KMS-11 (cell line): ENCODE measurements at regions not wholly inside any gene's neighbourhood (a gene's known extent, or its start where the extent isn't known, plus 50 kb on each side); places are given as distances from the start of the nearest gene placed in this dataset.

ENCODE experiments used
- H2AFZ ChIP-seq: fragments of 200-600 bp; sonication (generic); 2 replicates; pipeline ENCODE4 v1.6.1; 2016; ENCODE audit warnings: antibody characterized with exemption, mixed run types, low read depth
- H3K27ac ChIP-seq: fragments of 200-600 bp; sonication (generic); 2 replicates; pipeline ENCODE4 v1.6.1; 2016; ENCODE audit warnings: mild to moderate bottlenecking, mixed run types
- H3K27me3 ChIP-seq: fragments of 200-600 bp; sonication (generic); 2 replicates; pipeline ENCODE4 v1.6.1; 2017; ENCODE audit warnings: mild to moderate bottlenecking, low read depth, mixed run types, moderate library complexity; ENCODE audit not compliant: insufficient read depth
- H3K36me3 ChIP-seq: fragments of 200-600 bp; sonication (generic); 2 replicates; pipeline ENCODE4 v1.6.1; 2017; ENCODE audit warnings: mild to moderate bottlenecking, mixed run types; ENCODE audit not compliant: insufficient read depth
- H3K4me1 ChIP-seq: fragments of 200-600 bp; sonication (generic); 2 replicates; pipeline ENCODE4 v1.6.1; 2016; ENCODE audit warnings: mild to moderate bottlenecking, low read depth, mixed run types; ENCODE audit not compliant: poor library complexity, severe bottlenecking
- H3K4me2 ChIP-seq: fragments of 200-600 bp; sonication (generic); 2 replicates; pipeline ENCODE4 v1.7.0; 2016; ENCODE audit warnings: mild to moderate bottlenecking, mixed run types
- H3K4me3 ChIP-seq: fragments of 200-600 bp; sonication (generic); IDR thresholded peaks from 2 replicates; pipeline ENCODE4 v1.6.1; 2017; ENCODE audit warnings: low read depth, low read length, mixed read lengths; ENCODE audit not compliant: insufficient read depth
- H3K79me2 ChIP-seq: fragments of 200-600 bp; sonication (generic); 2 replicates; pipeline ENCODE4 v1.6.1; 2016; ENCODE audit warnings: low read depth, mixed run types; ENCODE audit not compliant: insufficient read depth
- H3K9ac ChIP-seq: fragments of 200-600 bp; sonication (generic); 2 replicates; pipeline ENCODE4 v1.6.1; 2016; ENCODE audit warnings: mild to moderate bottlenecking, mixed run types
- H4K20me1 ChIP-seq: fragments of 200-600 bp; sonication (generic); 2 replicates; pipeline ENCODE4 v1.6.1; 2016; ENCODE audit warnings: mild to moderate bottlenecking, mixed run types; ENCODE audit not compliant: insufficient read depth
- CTCF ChIP-seq: fragments of 200-600 bp; sonication (generic); conservative IDR thresholded peaks from 2 replicates; pipeline ENCODE4 v1.6.1; 2017; ENCODE audit warnings: low read depth, mild to moderate bottlenecking, antibody characterized with exemption, low read length, moderate library complexity, mixed read lengths

GRCh38 chr2:120583851-120584570, 151.7 kb upstream of the GLI2 start:
- H3K27me3 ChIP-seq: no peaks in the 10 kb centered on the region
- H3K36me3 ChIP-seq: no peaks in the 10 kb centered on the region
- H3K27ac ChIP-seq: no peak overlapping the region
- H3K4me1 ChIP-seq: no peaks in the 10 kb centered on the region
- no peaks in the 10 kb centered on the region for H4K20me1 ChIP-seq
- H3K9ac ChIP-seq: no peak overlapping the region
- TF ChIP-seq CTCF: no peak
- no peak overlapping the region for H3K4me2 ChIP-seq
- no peaks in the 10 kb centered on the region for H3K79me2 ChIP-seq
- no peak overlapping the region for H3K4me3 ChIP-seq
- H2AFZ ChIP-seq: no peak overlapping the region

- Histone ChIP-seq H3K27me3 (no peaks in the 10 kb centered on the region), H3K79me2 (no peaks in the 10 kb centered on the region), H2AFZ (no peak overlapping the region), H3K4me2 (no peak overlapping the region), H3K4me3 (no peak overlapping the region), H4K20me1 (no peaks in the 10 kb centered on the region), H3K4me1 (no peaks in the 10 kb centered on the region), H3K27ac (no peak overlapping the region), H3K9ac (no peak overlapping the region), H3K36me3 (no peaks in the 10 kb centered on the region)
- no peak for TF ChIP-seq CTCF
Observed at GRCh38 chr2:120586507-120587278, 149.0 kb upstream of the GLI2 start.

- Histone ChIP-seq H3K79me2 (no peaks in the 10 kb centered on the region), H3K4me1 (no peaks in the 10 kb centered on the region), H3K27ac (no peak overlapping the region), H3K4me3 (no peak overlapping the region), H4K20me1 (no peaks in the 10 kb centered on the region), H3K36me3 (no peaks in the 10 kb centered on the region), H3K27me3 (no peaks in the 10 kb centered on the region), H2AFZ (no peak overlapping the region), H3K4me2 (no peak overlapping the region), H3K9ac (no peak overlapping the region)
- no peak for TF ChIP-seq CTCF
Observed at GRCh38 chr2:120587279-120587996, 148.2 kb upstream of the GLI2 start.

GRCh38 chr2:120587997-120588336, 147.7 kb upstream of the GLI2 start:
- no peak overlapping the region for H3K27ac ChIP-seq
- no peak for TF ChIP-seq CTCF
- H3K4me3 ChIP-seq: no peak overlapping the region

More at GRCh38 chr2:120587997-120588336, 147.7 kb upstream of the GLI2 start:
- Histone ChIP-seq H3K79me2 (no peaks in the 10 kb centered on the region), H2AFZ (no peak overlapping the region), H3K4me2 (no peak overlapping the region), H3K27me3 (no peaks in the 10 kb centered on the region), H3K36me3 (no peaks in the 10 kb centered on the region), H3K9ac (no peak overlapping the region), H4K20me1 (no peaks in the 10 kb centered on the region), H3K4me1 (no peaks in the 10 kb centered on the region)
